GM23338 (cell line): ENCODE measurements at regions not wholly inside any gene's neighbourhood (a gene's known extent, or its start where the extent isn't known, plus 50 kb on each side); places are given as distances from the start of the nearest gene placed in this dataset.

Experiments used
- EZH2 ChIP-seq: fragments of 200-600 bp; sonication (generic); IDR thresholded peaks from one replicate; pipeline ENCODE4 v1.8.0; 2017; ENCODE audit warnings: antibody characterized with exemption, mild to moderate bottlenecking, low read depth; ENCODE audit not compliant: unreplicated experiment
- JUNB ChIP-seq: IDR thresholded peaks from one replicate; pipeline ENCODE4 v1.6.1; 2016; ENCODE audit warnings: antibody characterized with exemption; ENCODE audit not compliant: unreplicated experiment
- POLR2AphosphoS5 ChIP-seq: IDR thresholded peaks from 2 replicates; pipeline ENCODE4 v1.6.1; 2016; ENCODE audit warnings: antibody characterized with exemption, low read depth
- TF ChIP-seq, protein P1 (sequence below), 2 experiments: fragments of 200-600 bp in 1 of 2; sonication (generic) in 1 of 2; conservative IDR thresholded peaks; 2 replicates each; pipeline versions ENCODE4 v1.5.1 to v1.6.1; 2016 to 2017; ENCODE audit warnings: antibody characterized with exemption in 2 of 2, low read depth in 2 of 2, mild to moderate bottlenecking in 2 of 2, moderate library complexity in 1 of 2

DNA sequence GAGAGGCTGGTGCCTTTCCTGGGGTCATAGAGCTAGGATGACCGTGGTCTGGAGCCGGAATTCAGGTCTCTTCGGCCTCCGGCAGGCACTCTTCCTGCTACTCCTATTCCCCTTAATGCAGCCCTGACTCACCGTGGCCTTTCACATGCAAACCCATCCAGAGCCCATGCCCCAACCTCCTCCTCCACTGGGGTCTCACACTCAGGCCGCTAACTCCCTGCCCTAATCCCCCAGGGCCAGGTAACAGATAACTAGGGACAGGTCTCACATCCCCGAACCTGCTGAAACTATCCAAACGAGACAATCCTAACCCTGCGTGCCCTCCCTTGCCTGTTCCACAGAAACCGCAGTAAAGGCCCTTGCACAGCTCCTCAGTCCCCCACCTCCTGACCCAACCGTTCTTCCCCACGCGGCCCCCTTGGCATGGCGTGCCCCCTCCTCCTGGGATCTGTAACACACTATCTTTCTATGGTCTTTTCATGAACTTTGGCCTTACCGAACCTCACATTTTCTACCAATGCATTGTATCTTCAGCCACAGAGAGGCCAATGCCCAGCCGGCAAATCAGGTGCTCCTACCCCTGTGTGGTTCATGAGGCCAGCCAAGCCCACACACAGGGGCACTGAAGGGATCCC, 245.4 kb upstream of the EXOC2 start:
- TF ChIP-seq EZH2 (no peak), POLR2AphosphoS5 (no peak), JUNB (no peak)
- TF ChIP-seq, protein P1, sequence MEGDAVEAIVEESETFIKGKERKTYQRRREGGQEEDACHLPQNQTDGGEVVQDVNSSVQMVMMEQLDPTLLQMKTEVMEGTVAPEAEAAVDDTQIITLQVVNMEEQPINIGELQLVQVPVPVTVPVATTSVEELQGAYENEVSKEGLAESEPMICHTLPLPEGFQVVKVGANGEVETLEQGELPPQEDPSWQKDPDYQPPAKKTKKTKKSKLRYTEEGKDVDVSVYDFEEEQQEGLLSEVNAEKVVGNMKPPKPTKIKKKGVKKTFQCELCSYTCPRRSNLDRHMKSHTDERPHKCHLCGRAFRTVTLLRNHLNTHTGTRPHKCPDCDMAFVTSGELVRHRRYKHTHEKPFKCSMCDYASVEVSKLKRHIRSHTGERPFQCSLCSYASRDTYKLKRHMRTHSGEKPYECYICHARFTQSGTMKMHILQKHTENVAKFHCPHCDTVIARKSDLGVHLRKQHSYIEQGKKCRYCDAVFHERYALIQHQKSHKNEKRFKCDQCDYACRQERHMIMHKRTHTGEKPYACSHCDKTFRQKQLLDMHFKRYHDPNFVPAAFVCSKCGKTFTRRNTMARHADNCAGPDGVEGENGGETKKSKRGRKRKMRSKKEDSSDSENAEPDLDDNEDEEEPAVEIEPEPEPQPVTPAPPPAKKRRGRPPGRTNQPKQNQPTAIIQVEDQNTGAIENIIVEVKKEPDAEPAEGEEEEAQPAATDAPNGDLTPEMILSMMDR (conservative IDR thresholded peaks at IDR 0.05; ENCODE audit: low read depth in 2 of 2) = no peak
